ENCODE measurements at regions not wholly inside any gene's neighbourhood (a gene's known extent, or its start where the extent isn't known, plus 50 kb on each side); places are given as distances from the start of the nearest gene placed in this dataset.

- no peak overlapping the region for H3K4me3 ChIP-seq (ENCODE audit: low read depth, low read length)
- CTCF ChIA-PET = interaction anchor here (0.7 to 20.6 kb wide), 28 partner anchors 10 to 661 kb away, joined by 3 to 1485 read pairs (median 6); partner anchors contain the start of genes ID3 and RPL11
- DNase-seq (ENCODE audit: low read depth, low spot score) = no peak
- TF ChIP-seq CTCF (IDR thresholded peaks at IDR 0.05; ENCODE audit: insufficient read depth, low read length, missing control alignments) = no peak
- POLR2A ChIA-PET = interaction anchor here (1.0 to 3.4 kb wide), 2 partner anchors 77 to 95 kb away, joined by 3 to 53 read pairs; partner anchors contain the start of gene ID3
Measured at GRCh38 chr1:23634518-23634839, 57.1 kb upstream of the RPL11 start.

GRCh38 chr1:23632479-23633160 lies 59.0 kb upstream of the RPL11 start:
- ChIA-PET POLR2A (interaction anchor here (3.4 kb wide), 1 partner anchor 75 kb away, joined by 53 read pairs; the partner anchor contains the start of gene ID3), CTCF (interaction anchor here (0.6 to 20.6 kb wide), 10 partner anchors 8 to 135 kb away, joined by 3 to 1485 read pairs (median 37); partner anchors contain the start of gene ID3)
- no peak for DNase-seq (ENCODE audit: low read depth, low spot score)
- no peak overlapping the region for H3K4me3 ChIP-seq (ENCODE audit: low read depth, low read length)
- TF ChIP-seq CTCF (IDR thresholded peaks at IDR 0.05; ENCODE audit: insufficient read depth, low read length, missing control alignments) = no peak

- H3K4me3 ChIP-seq (ENCODE audit: low read depth, low read length) = no peak overlapping the region
- no peak for TF ChIP-seq CTCF (IDR thresholded peaks at IDR 0.05; ENCODE audit: insufficient read depth, low read length, missing control alignments)
- no peak for DNase-seq (ENCODE audit: low read depth, low spot score)
- ChIA-PET CTCF (interaction anchor here (0.9 to 20.6 kb wide), 4 partner anchors 9 to 133 kb away, joined by 3 to 1485 read pairs (median 6); partner anchors contain the start of gene ID3), POLR2A (no interaction called here)
Measured at GRCh38 chr1:23629708-23630290, 61.8 kb upstream of the RPL11 start.

DNA sequence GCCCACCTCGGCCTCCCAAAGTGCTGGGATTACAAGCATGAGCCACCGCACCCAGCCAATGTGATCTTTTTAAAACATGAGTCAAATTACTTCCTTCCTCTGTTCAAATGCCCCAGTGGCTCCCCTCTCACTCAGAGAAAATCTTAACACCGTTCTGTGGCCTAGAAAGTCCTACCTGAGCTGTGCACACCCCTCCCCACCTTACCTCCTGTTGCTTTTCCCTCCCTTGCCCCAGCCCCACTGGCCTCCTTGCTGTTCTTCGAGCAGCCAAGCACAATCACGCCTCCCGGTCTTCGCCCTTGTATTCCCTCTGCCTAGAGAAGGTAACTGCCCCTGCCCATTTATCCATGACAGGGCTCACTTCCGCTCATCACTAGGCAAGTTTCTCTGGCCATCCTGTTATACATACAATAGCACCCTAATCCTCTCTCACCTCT lies 62.6 kb upstream of the RPL11 start:
- TF ChIP-seq CTCF (IDR thresholded peaks at IDR 0.05; ENCODE audit: insufficient read depth, low read length, missing control alignments) = no peak
- POLR2A ChIA-PET = no interaction called here
- CTCF ChIA-PET = interaction anchor here (2.1 to 20.6 kb wide), 2 partner anchors 8 to 74 kb away, joined by 7 to 1485 read pairs; partner anchors contain the start of gene ID3
- no peak for DNase-seq (ENCODE audit: low read depth, low spot score)
- no peak overlapping the region for H3K4me3 ChIP-seq (ENCODE audit: low read depth, low read length)

DNA sequence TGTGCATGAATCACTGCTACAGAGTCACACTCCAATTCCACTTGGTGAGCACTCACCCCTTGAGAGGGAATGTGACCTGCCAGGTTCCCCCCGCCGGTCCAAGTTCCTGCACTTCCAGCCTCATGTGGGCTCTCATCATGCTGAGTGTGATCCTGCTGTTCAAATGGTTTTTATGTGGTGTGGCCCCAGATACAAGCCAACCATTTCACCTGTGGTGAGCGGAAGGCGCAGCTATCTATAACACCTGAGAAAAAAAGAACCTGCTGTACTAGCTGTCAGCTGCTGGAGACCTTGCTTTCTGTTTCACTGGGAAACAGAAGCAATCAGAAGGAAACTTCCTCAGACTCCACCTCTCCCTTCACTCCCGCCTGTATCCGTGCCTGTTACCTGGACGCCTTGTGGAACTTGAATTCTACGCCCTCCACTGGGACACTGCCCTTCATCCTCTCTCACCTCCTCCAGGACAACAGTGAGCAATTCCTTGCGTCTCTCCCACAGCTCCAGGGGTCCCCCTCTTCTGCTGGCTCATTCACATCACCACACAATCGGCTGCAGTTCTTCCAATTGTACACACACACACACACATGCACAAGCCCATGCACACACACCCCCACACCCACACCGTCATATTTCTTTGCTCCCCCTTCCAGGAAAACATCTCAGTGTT lies 64.4 kb upstream of the RPL11 start:
- POLR2A ChIA-PET = no interaction called here
- TF ChIP-seq CTCF (IDR thresholded peaks at IDR 0.05; ENCODE audit: insufficient read depth, low read length, missing control alignments) = no peak
- no peak for DNase-seq (ENCODE audit: low read depth, low spot score)
- H3K4me3 ChIP-seq (ENCODE audit: low read depth, low read length) = no peak overlapping the region
- CTCF ChIA-PET = interaction anchor here (0.7 to 20.6 kb wide), 3 partner anchors 11 to 73 kb away, joined by 4 to 1485 read pairs (median 14); partner anchors contain the start of gene ID3
